A549 (cell line): ENCODE measurements at regions not wholly inside any gene's neighbourhood (a gene's known extent, or its start where the extent isn't known, plus 50 kb on each side); places are given as distances from the start of the nearest gene placed in this dataset.

Experiments
- ATAC-seq, 2 experiments: fragments of 200-7000 bp in 1 of 2; fragments of >200 bp in 1 of 2; cut with Nextera tagmentation in 1 of 2; cut with Tn5 transposase in 1 of 2; 3 replicates each; pipeline versions ENCODE4 v1.8.0 to v1.9.1; 2018 to 2020; ENCODE audit warnings: mild to moderate bottlenecking in 1 of 2, moderate library complexity in 1 of 2
- CTCF ChIA-PET: fragments of 300-600 bp; sonication (Branson Sonifier 250); formaldehyde crosslinking; extraction: SDS; loops from one replicate; lab custom pipeline; 2021; ENCODE audit warnings: antibody characterized with exemption, inconsistent platforms; lab: Yijun Ruan, JAX
- POLR2A ChIA-PET: fragments of 350-600 bp; formaldehyde crosslinking; extraction: SDS; loops from one replicate; lab custom pipeline; 2021; ENCODE audit warnings: antibody characterized with exemption, inconsistent platforms; lab: Yijun Ruan, JAX
- DNase-seq, 2 experiments: peaks; one replicate each; pipeline versions ENCODE4 v3.0.0 to v3.0.0-alpha.2; 2011 to 2016; ENCODE audit warnings: low read depth in 1 of 2, low spot score in 1 of 2
- FAIRE-seq: peaks from 2 replicates; lab custom pipeline; 2011; peaks lifted over from hg19 to GRCh38; lab: Jason Lieb, UNC
- H3K27ac ChIP-seq, 2 experiments: fragments of >200 bp; sonication (Bioruptor Twin); formaldehyde crosslinking; 3 replicates each; pipeline ENCODE4 v1.5.1; 2016 to 2017
- H3K4me1 ChIP-seq: fragments of >200 bp; sonication (Bioruptor Twin); formaldehyde crosslinking; 3 replicates; pipeline ENCODE4 v1.6.1; 2016
- H3K4me2 ChIP-seq: fragments of >200 bp; sonication (Bioruptor Twin); formaldehyde crosslinking; 3 replicates; pipeline ENCODE4 v1.6.1; 2016
- H3K4me3 ChIP-seq: fragments of >200 bp; sonication (Bioruptor Twin); formaldehyde crosslinking; 3 replicates; pipeline ENCODE4 v1.5.1; 2016
- H3K9me3 ChIP-seq: fragments of >200 bp; sonication (Bioruptor Twin); formaldehyde crosslinking; 3 replicates; pipeline ENCODE4 v1.6.1; 2016
- BCL3 ChIP-seq: fragments of >200 bp; sonication (Bioruptor Twin); formaldehyde crosslinking; IDR thresholded peaks from 3 replicates; pipeline ENCODE4 v1.6.1; 2016
- BHLHE40 ChIP-seq: IDR thresholded peaks from 2 replicates; pipeline ENCODE4 v1.6.1; 2012; ENCODE audit warnings: low read depth, low read length, inconsistent platforms
- CHD2 ChIP-seq: fragments of 150-350 bp; IDR thresholded peaks from 2 replicates; pipeline ENCODE4 v1.6.1; 2014; ENCODE audit warnings: low read length; ENCODE audit not compliant: partially characterized antibody
- CHD4 ChIP-seq: fragments of 200-600 bp; sonication (generic); IDR thresholded peaks from 2 replicates; pipeline ENCODE4 v1.6.1; 2016; ENCODE audit warnings: antibody characterized with exemption, mild to moderate bottlenecking, borderline replicate concordance
- FOSB ChIP-seq: fragments of 250-450 bp; sonication (Bioruptor Pico); IDR thresholded peaks from 2 replicates; pipeline ENCODE4 v1.5.0; 2020; ENCODE audit warnings: mild to moderate bottlenecking, moderate library complexity
- FOSL2 ChIP-seq, 2 experiments: fragments of 450-650 bp in 1 of 2; fragments of >200 bp in 1 of 2; sonication (Bioruptor Twin) in 1 of 2; formaldehyde crosslinking; IDR thresholded peaks; 2 replicates each; pipeline versions ENCODE4 v1.5.0 to v1.6.1; 2016 to 2020; ENCODE audit warnings: mild to moderate bottlenecking in 1 of 2, moderate library complexity in 1 of 2
- GATA3 ChIP-seq: IDR thresholded peaks from 2 replicates; pipeline ENCODE4 v1.6.1; 2012; ENCODE audit warnings: borderline replicate concordance
- HMGXB4 ChIP-seq: fragments of 250-450 bp; sonication (Bioruptor Pico); IDR thresholded peaks from 2 replicates; pipeline ENCODE4 v1.5.0; 2021; ENCODE audit warnings: mild to moderate bottlenecking, moderate library complexity, borderline replicate concordance
- KDM1A ChIP-seq: fragments of 200-600 bp; sonication (generic); IDR thresholded peaks from 2 replicates; pipeline ENCODE4 v1.6.1; 2016; ENCODE audit warnings: low read depth, mild to moderate bottlenecking
- MAFK ChIP-seq: fragments of 450-650 bp; IDR thresholded peaks from 2 replicates; pipeline ENCODE4 v1.6.1; 2014; ENCODE audit not compliant: partially characterized antibody
- MAZ ChIP-seq: fragments of 150-350 bp; IDR thresholded peaks from 2 replicates; pipeline ENCODE4 v1.6.1; 2014; ENCODE audit warnings: antibody characterized with exemption, low read depth, low read length, borderline replicate concordance
- POLR2AphosphoS2 ChIP-seq: conservative IDR thresholded peaks from 2 replicates; pipeline ENCODE4 v1.6.1; 2012; ENCODE audit warnings: low read length, improper control_type of control experiment, inconsistent platforms
- RARB ChIP-seq: fragments of 250-450 bp; sonication (Bioruptor Pico); IDR thresholded peaks from 2 replicates; pipeline ENCODE4 v1.8.0; 2021; ENCODE audit warnings: mild to moderate bottlenecking, moderate library complexity
- RCOR1 ChIP-seq: fragments of 150-350 bp; IDR thresholded peaks from 2 replicates; pipeline ENCODE4 v1.6.1; 2014; ENCODE audit warnings: antibody characterized with exemption, low read length, low read depth
- RNF2 ChIP-seq: fragments of 200-600 bp; sonication (generic); IDR thresholded peaks from 2 replicates; pipeline ENCODE4 v1.6.1; 2016; ENCODE audit warnings: low read depth, mild to moderate bottlenecking, antibody characterized with exemption, moderate library complexity, borderline replicate concordance
- SMC3 ChIP-seq: fragments of >200 bp; sonication (Bioruptor Twin); formaldehyde crosslinking; IDR thresholded peaks from 3 replicates; pipeline ENCODE4 v1.6.1; 2018; ENCODE audit warnings: inconsistent platforms
- SREBF2 ChIP-seq: fragments of 450-650 bp; IDR thresholded peaks from 2 replicates; pipeline ENCODE4 v1.6.1; 2014; ENCODE audit warnings: mild to moderate bottlenecking, moderate library complexity
- TP53 ChIP-seq: fragments of 250-450 bp; sonication (Bioruptor Pico); IDR thresholded peaks from 2 replicates; pipeline ENCODE4 v1.5.0; 2021; ENCODE audit warnings: mild to moderate bottlenecking, moderate library complexity
- WGBS: methylation state at CpG from one replicate; pipeline ENCODE4 v1.1.6; 2017; ENCODE audit errors: missing lambda C conversion rate; 5-methylcytosine and 5-hydroxymethylcytosine counted together
- TF ChIP-seq, protein P1 (sequence below): IDR thresholded peaks from 2 replicates; pipeline ENCODE4 v1.6.1; 2012
- TF ChIP-seq, protein P2 (sequence below): fragments of >200 bp; sonication (Bioruptor Twin); formaldehyde crosslinking; IDR thresholded peaks from 2 replicates; pipeline ENCODE4 v1.6.1; 2016
- TF ChIP-seq, protein P3 (sequence below): IDR thresholded peaks from 2 replicates; pipeline ENCODE4 v1.6.1; 2012

DNA sequence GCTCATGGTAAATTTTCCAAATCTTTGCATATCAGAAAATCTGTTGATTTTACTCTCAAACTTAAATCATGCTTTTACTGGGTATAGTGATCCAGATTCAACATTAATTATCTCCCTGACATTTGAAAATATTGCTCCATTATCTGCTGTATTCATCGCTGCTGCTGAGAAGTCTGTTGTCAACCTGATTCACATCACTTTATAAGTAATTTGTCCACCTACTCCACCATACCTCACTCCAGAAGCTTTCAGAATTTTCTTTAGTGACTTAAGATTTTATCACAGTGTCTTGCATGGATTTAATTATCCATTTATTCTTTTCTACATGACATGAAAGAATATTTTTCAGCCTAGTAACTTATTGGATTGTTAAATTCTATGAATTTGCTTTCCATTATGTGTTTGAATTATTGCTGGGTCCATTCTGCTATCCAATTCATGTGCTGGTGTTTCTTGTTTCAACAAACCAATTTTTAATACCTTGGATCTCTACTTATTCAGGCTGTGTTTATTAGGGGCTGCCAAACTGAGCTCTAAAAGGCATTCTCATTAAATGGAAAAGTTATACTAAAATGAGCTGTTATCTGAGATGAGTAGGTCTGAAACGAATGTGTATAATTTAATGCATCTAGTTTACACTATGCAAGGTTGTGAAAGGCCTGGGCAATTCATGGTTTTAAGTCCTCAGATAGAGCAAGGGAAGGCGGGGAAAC, 519.3 kb upstream of the CDH11 start:
- Histone ChIP-seq H3K4me2 (no peak overlapping the region), H3K4me3 (no peak overlapping the region), H3K27ac (no peak overlapping the region), H3K9me3 (no peaks in the 10 kb centered on the region), H3K4me1 (no peaks in the 10 kb centered on the region)
- CTCF ChIA-PET, result no interaction called here
- POLR2A ChIA-PET, result no interaction called here
- TF ChIP-seq TP53, result no peak
- no peak for TF ChIP-seq MAFK
- no peak for TF ChIP-seq POLR2AphosphoS2
- TF ChIP-seq, protein P1, sequence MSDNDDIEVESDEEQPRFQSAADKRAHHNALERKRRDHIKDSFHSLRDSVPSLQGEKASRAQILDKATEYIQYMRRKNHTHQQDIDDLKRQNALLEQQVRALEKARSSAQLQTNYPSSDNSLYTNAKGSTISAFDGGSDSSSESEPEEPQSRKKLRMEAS, result no peak
- TF ChIP-seq MAZ, result no peak
- FAIRE-seq (no peak), DNase-seq (no peak), ATAC-seq (no peak)
- WGBS, result 6% methylated on average over 3 of the region's 3 CpGs

GRCh38 chr16:65634833-65635232, 513.0 kb upstream of the CDH11 start:
- ChIA-PET POLR2A (no interaction called here), CTCF (no interaction called here)
- Histone ChIP-seq H3K9me3 (no peaks in the 10 kb centered on the region), H3K4me2 (no peak overlapping the region), H3K4me3 (no peak overlapping the region), H3K27ac (no peak overlapping the region)
- no peak for ATAC-seq
- 38% methylated on average over 1 of the region's 1 CpG for WGBS
- FAIRE-seq, result no peak
- TF ChIP-seq, protein P2, sequence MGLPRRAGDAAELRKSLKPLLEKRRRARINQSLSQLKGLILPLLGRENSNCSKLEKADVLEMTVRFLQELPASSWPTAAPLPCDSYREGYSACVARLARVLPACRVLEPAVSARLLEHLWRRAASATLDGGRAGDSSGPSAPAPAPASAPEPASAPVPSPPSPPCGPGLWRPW, result no peak
- TF ChIP-seq RCOR1 (no peak), KDM1A (no peak), FOSB (CRISPR knock-in tag) (no peak), GATA3 (no peak), RARB (CRISPR knock-in tag) (no peak), HMGXB4 (CRISPR knock-in tag) (no peak), CHD4 (no peak), SREBF2 (no peak), FOSL2 (IDR thresholded peaks at IDR 0.05) (no peak), FOSL2 (CRISPR knock-in tag; IDR thresholded peaks at IDR 0.05) (no peak), BHLHE40 (no peak), BCL3 (no peak), CHD2 (no peak), SMC3 (no peak), RNF2 (no peak)
- TF ChIP-seq, protein P3, sequence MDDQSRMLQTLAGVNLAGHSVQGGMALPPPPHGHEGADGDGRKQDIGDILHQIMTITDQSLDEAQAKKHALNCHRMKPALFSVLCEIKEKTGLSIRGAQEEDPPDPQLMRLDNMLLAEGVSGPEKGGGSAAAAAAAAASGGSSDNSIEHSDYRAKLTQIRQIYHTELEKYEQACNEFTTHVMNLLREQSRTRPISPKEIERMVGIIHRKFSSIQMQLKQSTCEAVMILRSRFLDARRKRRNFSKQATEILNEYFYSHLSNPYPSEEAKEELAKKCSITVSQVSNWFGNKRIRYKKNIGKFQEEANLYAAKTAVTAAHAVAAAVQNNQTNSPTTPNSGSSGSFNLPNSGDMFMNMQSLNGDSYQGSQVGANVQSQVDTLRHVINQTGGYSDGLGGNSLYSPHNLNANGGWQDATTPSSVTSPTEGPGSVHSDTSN, result no peak
- TF ChIP-seq, all 56 proteins: peak for 0
- DNase-seq, result no peak
- H3K4me1 ChIP-seq, result no peaks in the 10 kb centered on the region
